GM18517 (cell line): ENCODE measurements at regions not wholly inside any gene's neighbourhood (a gene's known extent, or its start where the extent isn't known, plus 50 kb on each side); places are given as distances from the start of the nearest gene placed in this dataset.

Experiments used
- ATAC-seq: cut with Tn5 transposase; IDR thresholded peaks from one replicate; pipeline ENCODE4 v1.9.1; 2021; ENCODE audit warnings: mild to moderate bottlenecking, moderate library complexity; ENCODE audit not compliant: unreplicated experiment

- no peak for ATAC-seq
Observed at GRCh38 chr13:88074794-88075510, 403.8 kb downstream of the SLITRK5 start.

- no peak for ATAC-seq
Observed at GRCh38 chr13:88085036-88085435, 413.9 kb downstream of the SLITRK5 start.

- no peak for ATAC-seq
Observed at GRCh38 chr13:88086577-88086976, 415.4 kb downstream of the SLITRK5 start.

GRCh38 chr13:88097541-88097940, 426.4 kb downstream of the SLITRK5 start:
- no peak for ATAC-seq

GRCh38 chr13:88103824-88104223, 432.7 kb downstream of the SLITRK5 start:
- ATAC-seq = no peak

GRCh38 chr13:88104576-88104975, 433.4 kb downstream of the SLITRK5 start:
- no peak for ATAC-seq

GRCh38 chr13:88107570-88107969, 436.4 kb downstream of the SLITRK5 start:
- ATAC-seq = no peak

GRCh38 chr13:88112526-88112925, 441.4 kb downstream of the SLITRK5 start:
- ATAC-seq = no peak

- ATAC-seq = no peak
Observed at GRCh38 chr13:88115976-88116375, 444.8 kb downstream of the SLITRK5 start.

GRCh38 chr13:88118952-88119351, 447.8 kb downstream of the SLITRK5 start:
- ATAC-seq = no peak

GRCh38 chr13:88124142-88124541, 453.0 kb downstream of the SLITRK5 start:
- no peak for ATAC-seq

GRCh38 chr13:88125055-88125454, 453.9 kb downstream of the SLITRK5 start:
- ATAC-seq = no peak

GRCh38 chr13:88136098-88136790, 465.1 kb downstream of the SLITRK5 start:
- ATAC-seq = no peak

- ATAC-seq = no peak
Observed at GRCh38 chr13:88142653-88143052, 471.5 kb downstream of the SLITRK5 start.

- no peak for ATAC-seq
Observed at GRCh38 chr13:88144580-88144979, 473.4 kb downstream of the SLITRK5 start.

- no peak for ATAC-seq
Observed at GRCh38 chr13:88153353-88153752, 482.2 kb downstream of the SLITRK5 start.

GRCh38 chr13:88154001-88154400, 482.8 kb downstream of the SLITRK5 start:
- no peak for ATAC-seq

GRCh38 chr13:88162076-88162702, 491.0 kb downstream of the SLITRK5 start:
- no peak for ATAC-seq

- no peak for ATAC-seq
Observed at GRCh38 chr13:88176231-88176630, 505.1 kb downstream of the SLITRK5 start.

- ATAC-seq = no peak
Observed at GRCh38 chr13:88183440-88183839, 512.3 kb downstream of the SLITRK5 start.

- no peak for ATAC-seq
Observed at GRCh38 chr13:88188986-88189385, 517.8 kb downstream of the SLITRK5 start.

GRCh38 chr13:88189728-88190127, 518.6 kb downstream of the SLITRK5 start:
- ATAC-seq = no peak
